ENCODE measurements at regions not wholly inside any gene's neighbourhood (a gene's known extent, or its start where the extent isn't known, plus 50 kb on each side); places are given as distances from the start of the nearest gene placed in this dataset.

DNA sequence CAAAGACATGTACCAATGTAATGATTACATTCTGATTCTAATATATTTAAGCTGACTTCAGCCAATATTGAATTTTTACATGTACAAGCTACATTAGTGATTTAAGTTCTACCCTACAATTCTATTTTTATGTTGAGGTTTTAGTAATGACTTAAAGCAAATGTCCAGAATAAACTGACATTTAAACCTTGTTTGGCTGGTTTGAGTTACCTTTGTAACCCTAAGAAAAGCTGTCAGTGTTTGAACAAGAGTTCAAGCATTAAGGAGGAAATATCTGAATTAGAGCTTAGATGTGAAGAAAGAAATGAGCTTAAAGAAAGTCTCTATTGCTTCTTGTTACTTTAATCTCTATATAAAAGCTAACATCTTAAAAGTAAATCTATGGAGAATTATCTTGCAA lies 710.6 kb upstream of the EPHA7 start:
- Histone ChIP-seq H3K36me3 (ENCODE audit: control insufficient read depth in 2 of 2, extremely low read depth in 1 of 2, insufficient read depth in 2 of 2, low read length in 2 of 2) (no peaks in the 10 kb centered on the region), H3K4me2 (ENCODE audit: control insufficient read depth, extremely low read depth, insufficient read depth, low read depth, low read length) (no peak overlapping the region), H3K9me1 (ENCODE audit: control insufficient read depth, extremely low read depth, insufficient read depth, low read length) (no peaks in the 10 kb centered on the region), H3K27me3 (ENCODE audit: control insufficient read depth, extremely low read depth, insufficient read depth, low read length) (no peaks in the 10 kb centered on the region), H3K4me3 (ENCODE audit: control insufficient read depth in 2 of 3, extremely low read depth in 1 of 3, insufficient read depth in 2 of 3, low read depth in 1 of 3, low read length in 3 of 3) (no peak overlapping the region), H3K4me1 (ENCODE audit: control insufficient read depth, extremely low read depth, insufficient read depth, low read length) (no peaks in the 10 kb centered on the region), H3K79me2 (ENCODE audit: control insufficient read depth, insufficient read depth, low read length) (no peaks in the 10 kb centered on the region), H3K9ac (ENCODE audit: control insufficient read depth, extremely low read depth, insufficient read depth, low read length) (no peak overlapping the region), H3K9me3 (ENCODE audit: control insufficient read depth, low read depth, low read length) (no peaks in the 10 kb centered on the region), H2AFZ (ENCODE audit: control insufficient read depth, low read length) (no peak overlapping the region), H4K20me1 (ENCODE audit: control insufficient read depth, extremely low read depth, insufficient read depth, low read length) (no peaks in the 10 kb centered on the region), H3K27ac (ENCODE audit: control insufficient read depth, insufficient read depth, low read length) (no peak overlapping the region)
- no peak for FAIRE-seq
- no peak for DNase-seq (ENCODE audit: low read depth, low spot score)
- dilution Hi-C loops (cut with MboI; ENCODE audit: extremely low pct_ligation_motif_present, low sequenced_read_pairs) = no loop called here
- TF ChIP-seq CTCF (optimal IDR thresholded peaks at IDR 0.05 in 1 of 3, IDR thresholded peaks at IDR 0.05 in 1 of 3, conservative IDR thresholded peaks at IDR 0.05 in 1 of 3; ENCODE audit: extremely low read depth in 1 of 3, insufficient read depth in 2 of 3, low read length in 3 of 3) = no peak
- TF ChIP-seq EZH2 (IDR thresholded peaks at IDR 0.05; ENCODE audit: low read length) = no peak

DNA sequence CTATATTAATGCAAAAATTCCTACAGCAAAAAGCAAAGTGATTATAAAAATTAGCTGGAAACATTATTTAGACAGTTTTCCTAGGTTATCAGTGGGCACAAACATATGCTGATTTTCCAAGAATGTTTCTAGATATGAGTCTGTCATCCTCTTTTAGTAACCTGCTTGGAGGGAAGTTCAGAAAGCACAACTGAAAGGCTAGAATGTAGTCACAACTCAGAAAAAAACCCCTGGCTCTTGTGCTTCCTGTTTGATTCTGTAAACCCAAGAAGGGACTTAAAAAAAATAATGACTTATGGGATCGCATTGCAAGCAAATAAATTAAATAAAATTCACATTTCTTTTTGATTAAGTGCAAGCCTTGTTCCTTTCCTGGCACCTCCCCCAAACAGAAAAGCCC lies 708.4 kb upstream of the EPHA7 start:
- Histone ChIP-seq H3K9me1 (ENCODE audit: control insufficient read depth, extremely low read depth, insufficient read depth, low read length) (no peaks in the 10 kb centered on the region), H3K27me3 (ENCODE audit: control insufficient read depth, extremely low read depth, insufficient read depth, low read length) (no peaks in the 10 kb centered on the region), H3K79me2 (ENCODE audit: control insufficient read depth, insufficient read depth, low read length) (no peaks in the 10 kb centered on the region), H2AFZ (ENCODE audit: control insufficient read depth, low read length) (no peak overlapping the region), H3K4me2 (ENCODE audit: control insufficient read depth, extremely low read depth, insufficient read depth, low read depth, low read length) (no peak overlapping the region), H3K4me3 (ENCODE audit: control insufficient read depth in 2 of 3, extremely low read depth in 1 of 3, insufficient read depth in 2 of 3, low read depth in 1 of 3, low read length in 3 of 3) (no peak overlapping the region), H3K9me3 (ENCODE audit: control insufficient read depth, low read depth, low read length) (no peaks in the 10 kb centered on the region), H4K20me1 (ENCODE audit: control insufficient read depth, extremely low read depth, insufficient read depth, low read length) (no peaks in the 10 kb centered on the region), H3K36me3 (ENCODE audit: control insufficient read depth in 2 of 2, extremely low read depth in 1 of 2, insufficient read depth in 2 of 2, low read length in 2 of 2) (no peaks in the 10 kb centered on the region), H3K27ac (ENCODE audit: control insufficient read depth, insufficient read depth, low read length) (no peak overlapping the region), H3K4me1 (ENCODE audit: control insufficient read depth, extremely low read depth, insufficient read depth, low read length) (no peaks in the 10 kb centered on the region), H3K9ac (ENCODE audit: control insufficient read depth, extremely low read depth, insufficient read depth, low read length) (no peak overlapping the region)
- no peak for TF ChIP-seq EZH2 (IDR thresholded peaks at IDR 0.05; ENCODE audit: low read length)
- no peak for TF ChIP-seq CTCF (optimal IDR thresholded peaks at IDR 0.05 in 1 of 3, IDR thresholded peaks at IDR 0.05 in 1 of 3, conservative IDR thresholded peaks at IDR 0.05 in 1 of 3; ENCODE audit: extremely low read depth in 1 of 3, insufficient read depth in 2 of 3, low read length in 3 of 3)
- DNase-seq (ENCODE audit: low read depth, low spot score) (no peak), FAIRE-seq (no peak)
- dilution Hi-C loops (cut with MboI; ENCODE audit: extremely low pct_ligation_motif_present, low sequenced_read_pairs) = no loop called here
